ENCODE measurements at regions not wholly inside any gene's neighbourhood (a gene's known extent, or its start where the extent isn't known, plus 50 kb on each side); places are given as distances from the start of the nearest gene placed in this dataset.

- TF ChIP-seq, protein P1, sequence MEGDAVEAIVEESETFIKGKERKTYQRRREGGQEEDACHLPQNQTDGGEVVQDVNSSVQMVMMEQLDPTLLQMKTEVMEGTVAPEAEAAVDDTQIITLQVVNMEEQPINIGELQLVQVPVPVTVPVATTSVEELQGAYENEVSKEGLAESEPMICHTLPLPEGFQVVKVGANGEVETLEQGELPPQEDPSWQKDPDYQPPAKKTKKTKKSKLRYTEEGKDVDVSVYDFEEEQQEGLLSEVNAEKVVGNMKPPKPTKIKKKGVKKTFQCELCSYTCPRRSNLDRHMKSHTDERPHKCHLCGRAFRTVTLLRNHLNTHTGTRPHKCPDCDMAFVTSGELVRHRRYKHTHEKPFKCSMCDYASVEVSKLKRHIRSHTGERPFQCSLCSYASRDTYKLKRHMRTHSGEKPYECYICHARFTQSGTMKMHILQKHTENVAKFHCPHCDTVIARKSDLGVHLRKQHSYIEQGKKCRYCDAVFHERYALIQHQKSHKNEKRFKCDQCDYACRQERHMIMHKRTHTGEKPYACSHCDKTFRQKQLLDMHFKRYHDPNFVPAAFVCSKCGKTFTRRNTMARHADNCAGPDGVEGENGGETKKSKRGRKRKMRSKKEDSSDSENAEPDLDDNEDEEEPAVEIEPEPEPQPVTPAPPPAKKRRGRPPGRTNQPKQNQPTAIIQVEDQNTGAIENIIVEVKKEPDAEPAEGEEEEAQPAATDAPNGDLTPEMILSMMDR (IDR thresholded peaks at IDR 0.05): no peak
- no peak for TF ChIP-seq POLR2A (IDR thresholded peaks at IDR 0.05)
Measured at GRCh38 chr15:70414626-70415025, 316.9 kb upstream of the TLE3 start.
